GM13976 (cell line): ENCODE measurements at regions not wholly inside any gene's neighbourhood (a gene's known extent, or its start where the extent isn't known, plus 50 kb on each side); places are given as distances from the start of the nearest gene placed in this dataset.

Source experiments
- DNase-seq: peaks from one replicate; pipeline ENCODE4 v3.0.0; 2012; ENCODE audit warnings: low spot score
- CTCF ChIP-seq: IDR thresholded peaks from 2 replicates; pipeline ENCODE4 v1.5.1; 2012; ENCODE audit warnings: borderline replicate concordance, mild to moderate bottlenecking; ENCODE audit not compliant: insufficient read depth; ENCODE audit errors: extremely low read depth, missing control alignments, control extremely low read depth
- in situ Hi-C: fragments of 300-500 bp; cut with MboI; formaldehyde crosslinking; loops from one replicate; pipeline ENCODE4 v1.12.0; 2022; ENCODE audit warnings: low sequenced_read_pairs, mixed read lengths, inconsistent platforms; ENCODE audit not compliant: unreplicated experiment

- no peak for TF ChIP-seq CTCF
- no peak for DNase-seq
- in situ Hi-C loops = no loop called here
These were observed 340.8 kb upstream of the DCBLD2 start for GRCh38 chr3:99242271-99242670.

- TF ChIP-seq CTCF = no peak
These were observed 339.2 kb upstream of the DCBLD2 start for GRCh38 chr3:99240700-99241099.

GRCh38 chr3:99236576-99236975 is 335.1 kb upstream of the DCBLD2 start:
- no peak for DNase-seq
- no peak for TF ChIP-seq CTCF
- in situ Hi-C loops = no loop called here

More at GRCh38 chr3:99240700-99241099, 339.2 kb upstream of the DCBLD2 start:
- no peak for DNase-seq
- in situ Hi-C loops = no loop called here

GRCh38 chr3:99232696-99233095 is 331.2 kb upstream of the DCBLD2 start:
- in situ Hi-C loops = no loop called here
- DNase-seq = no peak
- no peak for TF ChIP-seq CTCF

GRCh38 chr3:99218468-99218867 is 317.0 kb upstream of the DCBLD2 start:
- in situ Hi-C loops = no loop called here
- no peak for DNase-seq
- TF ChIP-seq CTCF = no peak

- no peak for TF ChIP-seq CTCF
- DNase-seq = no peak
- in situ Hi-C loops = no loop called here
These were observed 311.5 kb upstream of the DCBLD2 start for GRCh38 chr3:99212969-99213368.

GRCh38 chr3:99211309-99211708 is 309.8 kb upstream of the DCBLD2 start:
- no peak for TF ChIP-seq CTCF
- in situ Hi-C loops = no loop called here

More at GRCh38 chr3:99211309-99211708, 309.8 kb upstream of the DCBLD2 start:
- DNase-seq = no peak
